ENCODE measurements at regions not wholly inside any gene's neighbourhood (a gene's known extent, or its start where the extent isn't known, plus 50 kb on each side); places are given as distances from the start of the nearest gene placed in this dataset.
A peak's percentile ranks its signal among the peaks of the same experiment; 100 is the strongest.

GRCh38 chr12:131603106-131603938 lies 107.6 kb upstream of the SFSWAP start:
- intact Hi-C loops (cut with DNase I) = loop anchor here in 1 of 10 donors (10.0 kb wide), 1 partner anchor 201 kb away; no protein-coding TSS in a partner anchor
- Histone ChIP-seq H3K4me3 (no peak overlapping the region), H3K9me3 (no peaks in the 10 kb centered on the region), H3K4me1 (peaks cover 0 to 38% (median 0%) of the 10 kb centered on the region in 12 donors), H3K27ac (peak overlapping the region in 1 of 12 donors; percentile 63), H3K27me3 (peaks cover 0 to 7% (median 0%) of the 10 kb centered on the region in 9 donors), H3K36me3 (no peaks in the 10 kb centered on the region)
- TF ChIP-seq CTCF (IDR thresholded peaks at IDR 0.05) = no peak
- TF ChIP-seq POLR2A (IDR thresholded peaks at IDR 0.05) = no peak
- ATAC-seq (no peak), DNase-seq (no peak)
- WGBS, 4 donors = 63 to 68% (median 68%) methylated on average over 8 of the region's 8 CpGs

GRCh38 chr12:131603939-131604795 lies 106.7 kb upstream of the SFSWAP start:
- 36 to 44% (median 38%) methylated on average over 19 to 21 of the region's 21 CpGs for WGBS, 4 donors
- H3K36me3 ChIP-seq = no peaks in the 10 kb centered on the region
- DNase-seq = no peak
- ATAC-seq = no peak
- intact Hi-C loops (cut with DNase I) = loop anchor here in 1 of 10 donors (10.0 kb wide), 1 partner anchor 201 kb away; no protein-coding TSS in a partner anchor
- peak overlapping the region in 1 of 12 donors; percentile 19 for H3K4me3 ChIP-seq
- peaks cover 0 to 47% (median 0%) of the 10 kb centered on the region in 12 donors for H3K4me1 ChIP-seq
- no peaks in the 10 kb centered on the region for H3K9me3 ChIP-seq
- peaks cover 0 to 7% (median 0%) of the 10 kb centered on the region in 9 donors for H3K27me3 ChIP-seq
- peak overlapping the region in 1 of 12 donors; percentile 63 for H3K27ac ChIP-seq
- no peak for TF ChIP-seq CTCF (IDR thresholded peaks at IDR 0.05)
- TF ChIP-seq POLR2A (IDR thresholded peaks at IDR 0.05) = no peak

GRCh38 chr12:131604859-131605258 lies 106.0 kb upstream of the SFSWAP start:
- H3K9me3 ChIP-seq = no peaks in the 10 kb centered on the region
- H3K27ac ChIP-seq = peak overlapping the region in 1 of 12 donors; percentile 2
- DNase-seq (no peak), ATAC-seq (no peak)
- H3K4me3 ChIP-seq = no peak overlapping the region
- peaks cover 0 to 50% (median 0%) of the 10 kb centered on the region in 12 donors for H3K4me1 ChIP-seq
- TF ChIP-seq POLR2A (IDR thresholded peaks at IDR 0.05) (no peak), CTCF (IDR thresholded peaks at IDR 0.05) (no peak)
- H3K27me3 ChIP-seq = peaks cover 0 to 7% (median 0%) of the 10 kb centered on the region in 9 donors
- WGBS, 4 donors = 63 to 72% (median 68%) methylated on average over 6 of the region's 6 CpGs
- no peaks in the 10 kb centered on the region for H3K36me3 ChIP-seq
- intact Hi-C loops (cut with DNase I) = loop anchor here in 4 of 10 donors (5.0 to 10.0 kb wide), 4 partner anchors 200 to 397 kb away; partner anchors contain the start of gene EP400 (in 1 of the 4)
